Gastroesophageal sphincter (tissue), 3 donors: ENCODE measurements at regions not wholly inside any gene's neighbourhood (a gene's known extent, or its start where the extent isn't known, plus 50 kb on each side); places are given as distances from the start of the nearest gene placed in this dataset.
"Not testable (repeated sequence)": the region's sequence is repeated elsewhere in the genome, so short reads cannot be mapped to it uniquely, and the experiment has no call there.

Experiments
- CTCF ChIP-seq, 4 experiments: fragments of 200-600 bp in 2 of 4; fragments of 450-650 bp in 2 of 4; sonication (generic) in 1 of 4; IDR thresholded peaks; one replicate each; pipeline ENCODE4 v1.5.1; 2017 to 2019; ENCODE audit warnings: antibody characterized with exemption in 4 of 4, mild to moderate bottlenecking in 2 of 4, moderate library complexity in 2 of 4
- POLR2A ChIP-seq, 2 donors: fragments of 450-650 bp; IDR thresholded peaks; one replicate each; pipeline ENCODE4 v1.6.1; 2017; ENCODE audit warnings: antibody characterized with exemption in 2 of 2, mild to moderate bottlenecking in 2 of 2, moderate library complexity in 1 of 2
- POLR2AphosphoS5 ChIP-seq: sonication (generic); formaldehyde crosslinking; IDR thresholded peaks from one replicate; pipeline ENCODE4 v1.6.1; 2017; ENCODE audit warnings: antibody characterized with exemption

GRCh38 chr2:181803903-181804799 is 87.4 kb upstream of the ITPRID2 start:
- TF ChIP-seq CTCF (IDR thresholded peaks at IDR 0.05); POLR2A (IDR thresholded peaks at IDR 0.05); POLR2AphosphoS5: not testable (repeated sequence)
